Sigmoid colon (tissue), 4 donors: ENCODE measurements at regions not wholly inside any gene's neighbourhood (a gene's known extent, or its start where the extent isn't known, plus 50 kb on each side); places are given as distances from the start of the nearest gene placed in this dataset.

Source experiments
- CTCF ChIP-seq, 4 experiments: fragments of 450-650 bp in 3 of 4; fragments of 200-600 bp in 1 of 4; IDR thresholded peaks; one replicate each; pipeline ENCODE4 v1.5.1; 2016 to 2019; ENCODE audit warnings: antibody characterized with exemption in 4 of 4, mild to moderate bottlenecking in 3 of 4, moderate library complexity in 2 of 4
- EP300 ChIP-seq, 4 donors: sonication (generic); formaldehyde crosslinking; IDR thresholded peaks; one replicate each; pipeline ENCODE4 v1.6.1; 2017; ENCODE audit warnings: antibody characterized with exemption in 4 of 4
- POLR2A ChIP-seq, 2 donors: fragments of 450-650 bp; IDR thresholded peaks; one replicate each; pipeline ENCODE4 v1.6.1; 2016; ENCODE audit warnings: antibody characterized with exemption in 2 of 2, mild to moderate bottlenecking in 2 of 2, moderate library complexity in 2 of 2
- POLR2AphosphoS5 ChIP-seq, 4 donors: sonication (generic); formaldehyde crosslinking; IDR thresholded peaks; one replicate each; pipeline ENCODE4 v1.6.1; 2017; ENCODE audit warnings: antibody characterized with exemption in 4 of 4

GRCh38 chr7:24463474-24463873 is 109.8 kb upstream of the PALS2 start:
- TF ChIP-seq CTCF (IDR thresholded peaks at IDR 0.05) (no peak), POLR2AphosphoS5 (IDR thresholded peaks at IDR 0.05) (no peak), POLR2A (IDR thresholded peaks at IDR 0.05) (no peak), EP300 (IDR thresholded peaks at IDR 0.05) (no peak)
